ENCODE measurements at regions not wholly inside any gene's neighbourhood (a gene's known extent, or its start where the extent isn't known, plus 50 kb on each side); places are given as distances from the start of the nearest gene placed in this dataset.

DNA sequence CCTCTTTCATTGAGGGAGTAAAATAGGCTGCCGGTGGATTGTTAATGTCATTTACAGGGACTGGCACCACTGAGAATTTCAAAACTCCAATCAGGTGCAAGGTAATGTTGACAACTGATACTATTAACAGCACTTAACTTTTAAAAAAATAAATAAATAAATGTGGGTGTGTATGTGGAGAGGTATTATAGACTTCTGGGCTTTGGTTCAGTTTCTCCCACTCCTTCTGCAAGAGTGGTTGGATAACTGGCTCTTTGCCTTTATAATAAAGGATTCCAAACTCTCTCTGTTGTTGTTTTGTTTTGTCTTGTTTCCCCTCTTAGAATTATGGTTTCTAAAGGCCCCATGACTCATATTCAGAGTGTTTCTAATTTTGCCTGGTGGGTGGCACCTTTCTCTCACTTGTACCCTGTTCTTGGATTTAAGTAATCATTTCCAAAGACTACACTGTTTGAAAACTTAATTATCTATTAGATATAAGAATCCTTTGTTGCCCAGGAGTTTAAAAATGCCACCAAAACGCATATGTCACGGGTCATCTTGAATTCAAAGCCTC is 151.6 kb upstream of the ARID2 start:
- ATAC-seq = no peak
- H3K36me3 ChIP-seq = no peaks in the 10 kb centered on the region
- WGBS, 2 donors (ENCODE audit: low coverage in 1 of 2) = 83% methylated on average over 3 of the region's 3 CpGs
- H3K9me3 ChIP-seq = no peaks in the 10 kb centered on the region
- TF ChIP-seq POLR2AphosphoS5 (IDR thresholded peaks at IDR 0.05) (no peak), EP300 (IDR thresholded peaks at IDR 0.05) (no peak)
- TF ChIP-seq, protein P1, sequence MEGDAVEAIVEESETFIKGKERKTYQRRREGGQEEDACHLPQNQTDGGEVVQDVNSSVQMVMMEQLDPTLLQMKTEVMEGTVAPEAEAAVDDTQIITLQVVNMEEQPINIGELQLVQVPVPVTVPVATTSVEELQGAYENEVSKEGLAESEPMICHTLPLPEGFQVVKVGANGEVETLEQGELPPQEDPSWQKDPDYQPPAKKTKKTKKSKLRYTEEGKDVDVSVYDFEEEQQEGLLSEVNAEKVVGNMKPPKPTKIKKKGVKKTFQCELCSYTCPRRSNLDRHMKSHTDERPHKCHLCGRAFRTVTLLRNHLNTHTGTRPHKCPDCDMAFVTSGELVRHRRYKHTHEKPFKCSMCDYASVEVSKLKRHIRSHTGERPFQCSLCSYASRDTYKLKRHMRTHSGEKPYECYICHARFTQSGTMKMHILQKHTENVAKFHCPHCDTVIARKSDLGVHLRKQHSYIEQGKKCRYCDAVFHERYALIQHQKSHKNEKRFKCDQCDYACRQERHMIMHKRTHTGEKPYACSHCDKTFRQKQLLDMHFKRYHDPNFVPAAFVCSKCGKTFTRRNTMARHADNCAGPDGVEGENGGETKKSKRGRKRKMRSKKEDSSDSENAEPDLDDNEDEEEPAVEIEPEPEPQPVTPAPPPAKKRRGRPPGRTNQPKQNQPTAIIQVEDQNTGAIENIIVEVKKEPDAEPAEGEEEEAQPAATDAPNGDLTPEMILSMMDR (IDR thresholded peaks at IDR 0.05) = no peak
- H3K27ac ChIP-seq = no peak overlapping the region
- H3K4me3 ChIP-seq = no peak overlapping the region
- no peaks in the 10 kb centered on the region for H3K27me3 ChIP-seq
- H3K4me1 ChIP-seq = no peaks in the 10 kb centered on the region

DNA sequence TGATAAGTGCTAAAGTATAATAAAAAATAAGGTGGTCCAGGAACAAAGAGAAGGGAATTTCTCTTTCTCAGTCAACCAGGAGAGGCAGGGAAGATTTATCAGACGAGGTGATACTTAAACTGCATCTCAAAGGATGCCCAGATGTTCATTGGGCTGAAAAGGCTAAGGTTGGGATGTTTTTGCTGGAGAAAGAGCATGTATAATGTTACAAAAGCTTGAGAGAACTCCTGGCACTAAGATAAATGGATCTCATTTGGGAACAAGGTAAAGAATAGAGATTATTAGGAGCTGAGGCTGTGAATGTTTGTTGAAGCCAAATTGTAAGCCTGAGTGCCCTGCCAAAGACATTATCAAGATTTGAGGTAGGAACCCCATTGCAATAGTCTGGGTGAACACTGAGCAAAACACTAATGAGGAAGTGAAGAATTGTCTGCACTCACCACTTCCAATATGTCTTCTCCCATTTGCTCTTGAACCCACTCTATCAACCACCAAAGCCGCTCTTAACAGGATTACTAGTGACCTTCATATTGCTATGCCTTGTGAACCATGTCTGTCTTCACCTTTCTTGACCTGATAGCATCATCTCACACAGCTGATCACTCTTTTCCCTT is 149.0 kb upstream of the ARID2 start:
- H3K4me1 ChIP-seq = no peaks in the 10 kb centered on the region
- H3K4me3 ChIP-seq = no peak overlapping the region
- no peak for TF ChIP-seq POLR2A (IDR thresholded peaks at IDR 0.05)
- TF ChIP-seq EP300 (IDR thresholded peaks at IDR 0.05) = no peak
- no peak for TF ChIP-seq POLR2AphosphoS5 (IDR thresholded peaks at IDR 0.05)
- TF ChIP-seq, protein P1 (IDR thresholded peaks at IDR 0.05) = no peak
- no peaks in the 10 kb centered on the region for H3K36me3 ChIP-seq
- H3K9me3 ChIP-seq = no peaks in the 10 kb centered on the region
- H3K27ac ChIP-seq = no peak overlapping the region
- ATAC-seq = no peak
- WGBS, 2 donors (ENCODE audit: low coverage in 1 of 2) = 75 to 88% methylated on average over 2 of the region's 2 CpGs
- H3K27me3 ChIP-seq = no peaks in the 10 kb centered on the region

DNA sequence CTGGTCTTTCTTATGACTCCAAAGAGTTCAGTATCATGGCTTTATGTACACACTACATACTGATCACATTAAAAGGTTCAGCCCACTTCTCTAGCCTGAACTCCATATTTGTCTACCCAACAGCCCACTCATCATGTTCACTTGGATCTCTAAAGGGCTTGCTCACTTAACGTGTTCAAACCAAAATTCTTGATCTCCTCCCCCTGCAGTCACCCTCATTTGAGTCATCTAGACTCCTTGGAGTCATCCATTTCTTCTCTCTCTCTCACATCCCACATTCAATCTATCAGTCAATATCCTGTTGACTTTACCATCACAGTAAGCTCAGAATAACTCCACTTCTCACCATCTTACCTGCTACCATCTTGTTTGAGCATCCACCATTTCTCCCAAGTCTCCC is 148.4 kb upstream of the ARID2 start:
- no peak for ATAC-seq
- WGBS, 2 donors (ENCODE audit: low coverage in 1 of 2) = 94% methylated on average over 1 of the region's 1 CpG; no CpG with 5 or more reads in 1 of the 2 donors
- Histone ChIP-seq H3K36me3 (no peaks in the 10 kb centered on the region), H3K27me3 (no peaks in the 10 kb centered on the region), H3K27ac (no peak overlapping the region), H3K9me3 (no peaks in the 10 kb centered on the region), H3K4me1 (no peaks in the 10 kb centered on the region), H3K4me3 (no peak overlapping the region)
- no peak for TF ChIP-seq POLR2A (IDR thresholded peaks at IDR 0.05)

DNA sequence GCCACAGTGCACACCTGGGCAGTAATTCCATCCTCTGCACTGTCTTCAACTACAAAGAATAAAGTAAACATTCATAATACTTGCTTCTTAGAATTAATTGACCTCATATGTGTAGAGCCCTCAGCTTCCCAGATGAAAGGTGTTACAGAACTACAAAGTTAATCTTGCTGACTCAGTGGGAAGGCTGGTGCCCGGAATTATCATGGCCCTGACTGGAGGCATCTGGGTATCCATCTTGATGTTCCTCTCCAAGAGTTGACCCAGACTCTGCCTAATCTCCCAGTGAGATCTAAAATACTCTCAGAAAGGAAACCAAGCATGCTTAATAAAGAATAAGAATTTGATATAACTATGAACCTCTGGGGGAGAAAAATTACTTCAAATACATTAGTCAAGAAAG is 147.0 kb upstream of the ARID2 start:
- 40 to 100% methylated on average over 1 of the region's 1 CpG for WGBS, 2 donors (ENCODE audit: low coverage in 1 of 2)
- TF ChIP-seq POLR2A (IDR thresholded peaks at IDR 0.05) = no peak
- TF ChIP-seq EP300 (IDR thresholded peaks at IDR 0.05) = no peak
- TF ChIP-seq, protein P1 (IDR thresholded peaks at IDR 0.05) = no peak
- no peak for TF ChIP-seq POLR2AphosphoS5 (IDR thresholded peaks at IDR 0.05)
- no peaks in the 10 kb centered on the region for H3K36me3 ChIP-seq

DNA sequence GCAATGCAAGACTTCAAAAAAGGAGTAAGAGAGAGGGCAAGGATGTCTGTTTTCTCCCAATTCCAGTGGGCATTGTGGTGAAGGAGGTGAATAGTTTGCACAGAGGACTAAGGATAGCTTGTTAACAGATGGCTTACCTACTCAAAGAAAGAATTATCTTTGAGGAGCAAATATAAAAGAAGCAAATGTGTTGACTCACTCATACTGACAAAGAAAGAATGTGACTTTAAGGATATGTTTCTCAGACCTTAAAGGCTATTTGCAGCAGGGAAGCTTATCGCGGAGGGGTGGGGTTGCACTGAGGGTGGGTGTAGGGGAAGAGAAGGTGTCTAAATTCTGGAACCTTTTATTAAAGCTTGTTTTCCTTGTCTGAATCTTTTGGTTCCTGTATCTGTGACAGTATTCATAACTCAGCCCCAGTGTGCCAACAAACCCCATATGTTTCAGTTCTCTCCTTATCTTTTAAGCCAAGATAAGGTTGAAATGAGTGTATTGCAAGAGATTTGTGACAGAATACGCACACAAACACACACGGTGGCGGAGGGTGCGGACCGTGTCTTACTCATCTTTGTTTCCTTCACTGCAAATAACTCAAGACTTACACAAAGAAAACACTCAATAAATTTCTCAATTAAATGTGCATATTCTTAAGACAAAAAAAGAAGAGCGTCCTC is 146.4 kb upstream of the ARID2 start:
- 35 to 66% methylated on average over 8 of the region's 8 CpGs for whole genome bisulfite sequencing, 2 donors (ENCODE audit: low coverage in 1 of 2)
- H3K9me3 ChIP-seq = no peaks in the 10 kb centered on the region
- H3K27me3 ChIP-seq = no peaks in the 10 kb centered on the region
- H3K4me3 ChIP-seq = no peak overlapping the region
- no peak overlapping the region for H3K27ac ChIP-seq
- no peak for TF ChIP-seq EP300 (IDR thresholded peaks at IDR 0.05)
- no peak for TF ChIP-seq POLR2AphosphoS5 (IDR thresholded peaks at IDR 0.05)
- TF ChIP-seq, protein P1 (IDR thresholded peaks at IDR 0.05) = no peak
- no peak for TF ChIP-seq POLR2A (IDR thresholded peaks at IDR 0.05)
- H3K36me3 ChIP-seq = no peaks in the 10 kb centered on the region
- H3K4me1 ChIP-seq = no peaks in the 10 kb centered on the region
- ATAC-seq = no peak

More for the DNA sequence above, 147.0 kb upstream of the ARID2 start:
- Histone ChIP-seq H3K4me1 (no peaks in the 10 kb centered on the region), H3K27me3 (no peaks in the 10 kb centered on the region), H3K27ac (no peak overlapping the region), H3K9me3 (no peaks in the 10 kb centered on the region), H3K4me3 (no peak overlapping the region)
- no peak for ATAC-seq

Data from gastroesophageal sphincter (tissue), 4 donors.